GM23338 (cell line): ENCODE measurements at regions not wholly inside any gene's neighbourhood (a gene's known extent, or its start where the extent isn't known, plus 50 kb on each side); places are given as distances from the start of the nearest gene placed in this dataset.

Experiments used
- ATAC-seq: fragments of 200-7000 bp; cut with Tn5 transposase; 3 replicates; pipeline ENCODE4 v1.9.1; 2020
- DNase-seq: peaks from one replicate; pipeline ENCODE4 v3.0.0-alpha.2; 2015; ENCODE audit warnings: low spot score
- H2AFZ ChIP-seq: fragments of 200-600 bp; sonication (generic); 2 replicates; pipeline ENCODE4 v1.8.0; 2016; ENCODE audit warnings: antibody characterized with exemption, mild to moderate bottlenecking, moderate library complexity
- H3F3A ChIP-seq: fragments of 200-600 bp; sonication (generic); replicated peaks from 2 replicates; pipeline ENCODE4 v1.8.0; 2017; ENCODE audit warnings: antibody characterized with exemption, mixed run types, low read depth
- H3K27ac ChIP-seq: fragments of 200-600 bp; sonication (generic); 2 replicates; pipeline ENCODE4 v1.6.1; 2016; ENCODE audit warnings: low read depth
- H3K27me3 ChIP-seq: fragments of 200-600 bp; sonication (generic); 2 replicates; pipeline ENCODE4 v1.8.0; 2016; ENCODE audit warnings: mild to moderate bottlenecking, mixed run types, moderate library complexity; ENCODE audit not compliant: insufficient read depth
- H3K36me3 ChIP-seq: fragments of 200-600 bp; sonication (generic); 2 replicates; pipeline ENCODE4 v1.8.0; 2016; ENCODE audit warnings: mild to moderate bottlenecking; ENCODE audit not compliant: insufficient read depth
- H3K4me1 ChIP-seq: fragments of 200-600 bp; sonication (generic); 2 replicates; pipeline ENCODE4 v1.8.0; 2016; ENCODE audit warnings: mild to moderate bottlenecking, moderate library complexity; ENCODE audit not compliant: insufficient read depth
- H3K4me2 ChIP-seq: fragments of 200-600 bp; sonication (generic); 2 replicates; pipeline ENCODE4 v1.7.1; 2017; ENCODE audit warnings: mixed run types
- H3K4me3 ChIP-seq: fragments of 200-600 bp; sonication (generic); 2 replicates; pipeline ENCODE4 v1.6.1; 2016; ENCODE audit warnings: mixed run types
- H3K79me2 ChIP-seq: fragments of 200-600 bp; sonication (generic); replicated peaks from 2 replicates; pipeline ENCODE4 v1.8.0; 2017; ENCODE audit warnings: mild to moderate bottlenecking; ENCODE audit not compliant: insufficient read depth
- H3K9me2 ChIP-seq: fragments of 200-600 bp; sonication (generic); 2 replicates; pipeline ENCODE4 v1.8.0; 2017; ENCODE audit not compliant: insufficient read depth
- H4K20me1 ChIP-seq: fragments of 200-600 bp; sonication (generic); replicated peaks from 2 replicates; pipeline ENCODE4 v1.8.0; 2017; ENCODE audit warnings: mild to moderate bottlenecking; ENCODE audit not compliant: insufficient read depth
- H3K27ac Mint-ChIP-seq: 2 replicates; pipeline ENCODE4 v1.8.0; 2020; ENCODE audit warnings: inconsistent platforms, mild to moderate bottlenecking, moderate library complexity, mixed read lengths
- H3K27me3 Mint-ChIP-seq: 3 replicates; pipeline ENCODE4 v1.8.0; 2022; ENCODE audit warnings: low read depth, mild to moderate bottlenecking, moderate library complexity, mixed read lengths, inconsistent platforms; ENCODE audit not compliant: insufficient read depth, poor library complexity
- H3K36me3 Mint-ChIP-seq: 3 replicates; pipeline ENCODE4 v1.8.0; 2021; ENCODE audit warnings: low read depth, mild to moderate bottlenecking, inconsistent platforms, moderate library complexity, mixed read lengths
- H3K4me1 Mint-ChIP-seq: 3 replicates; pipeline ENCODE4 v1.8.0; 2020; ENCODE audit warnings: mild to moderate bottlenecking, inconsistent platforms, mixed read lengths
- H3K4me3 Mint-ChIP-seq: 3 replicates; pipeline ENCODE4 v1.8.0; 2021; ENCODE audit warnings: moderate library complexity, mild to moderate bottlenecking, inconsistent platforms, mixed read lengths
- H3K9me3 Mint-ChIP-seq: 3 replicates; pipeline ENCODE4 v1.8.0; 2020; ENCODE audit warnings: moderate library complexity, mild to moderate bottlenecking, inconsistent platforms, mixed read lengths
- CREB1 ChIP-seq: fragments of 250-450 bp; sonication (Bioruptor Pico); IDR thresholded peaks from 2 replicates; pipeline ENCODE4 v1.5.0; 2020; ENCODE audit warnings: low read depth, mild to moderate bottlenecking, moderate library complexity
- EZH2 ChIP-seq: fragments of 200-600 bp; sonication (generic); IDR thresholded peaks from one replicate; pipeline ENCODE4 v1.8.0; 2017; ENCODE audit warnings: antibody characterized with exemption, mild to moderate bottlenecking, low read depth; ENCODE audit not compliant: unreplicated experiment
- EZH2phosphoT487 ChIP-seq: fragments of 200-600 bp; sonication (generic); IDR thresholded peaks from one replicate; pipeline ENCODE4 v1.8.1; 2018; ENCODE audit warnings: antibody characterized with exemption; ENCODE audit not compliant: unreplicated experiment
- JUNB ChIP-seq: IDR thresholded peaks from one replicate; pipeline ENCODE4 v1.6.1; 2016; ENCODE audit warnings: antibody characterized with exemption; ENCODE audit not compliant: unreplicated experiment
- NANOG ChIP-seq: IDR thresholded peaks from 2 replicates; pipeline ENCODE4 v1.6.1; 2016; ENCODE audit warnings: antibody characterized with exemption, borderline replicate concordance
- POLR2AphosphoS5 ChIP-seq: IDR thresholded peaks from 2 replicates; pipeline ENCODE4 v1.6.1; 2016; ENCODE audit warnings: antibody characterized with exemption, low read depth
- STAT1 ChIP-seq: IDR thresholded peaks from one replicate; pipeline ENCODE4 v1.6.1; 2016; ENCODE audit warnings: antibody characterized with exemption; ENCODE audit not compliant: unreplicated experiment
- ZNF114 ChIP-seq: fragments of 250-450 bp; sonication (Bioruptor Pico); IDR thresholded peaks from 2 replicates; pipeline ENCODE4 v1.5.0; 2020; ENCODE audit warnings: mild to moderate bottlenecking, moderate library complexity
- ZNF331 ChIP-seq: fragments of 250-450 bp; sonication (Bioruptor Pico); IDR thresholded peaks from 2 replicates; pipeline ENCODE4 v1.5.0; 2020; ENCODE audit warnings: low read depth, mild to moderate bottlenecking, moderate library complexity
- TF ChIP-seq, protein P1 (sequence below), 2 experiments: fragments of 200-600 bp in 1 of 2; sonication (generic) in 1 of 2; conservative IDR thresholded peaks; 2 replicates each; pipeline versions ENCODE4 v1.5.1 to v1.6.1; 2016 to 2017; ENCODE audit warnings: antibody characterized with exemption in 2 of 2, low read depth in 2 of 2, mild to moderate bottlenecking in 2 of 2, moderate library complexity in 1 of 2
- TF ChIP-seq, protein P2 (sequence below): fragments of 250-450 bp; sonication (Bioruptor Pico); IDR thresholded peaks from 2 replicates; pipeline ENCODE4 v1.5.0; 2020; ENCODE audit warnings: mild to moderate bottlenecking, moderate library complexity
- TF ChIP-seq, protein P3 (sequence below): IDR thresholded peaks from one replicate; pipeline ENCODE4 v1.6.1; 2018; ENCODE audit warnings: antibody characterized with exemption; ENCODE audit not compliant: unreplicated experiment
- TF ChIP-seq, protein P4 (sequence below): IDR thresholded peaks from 2 replicates; pipeline ENCODE4 v1.6.1; 2016; ENCODE audit warnings: antibody characterized with exemption

DNA sequence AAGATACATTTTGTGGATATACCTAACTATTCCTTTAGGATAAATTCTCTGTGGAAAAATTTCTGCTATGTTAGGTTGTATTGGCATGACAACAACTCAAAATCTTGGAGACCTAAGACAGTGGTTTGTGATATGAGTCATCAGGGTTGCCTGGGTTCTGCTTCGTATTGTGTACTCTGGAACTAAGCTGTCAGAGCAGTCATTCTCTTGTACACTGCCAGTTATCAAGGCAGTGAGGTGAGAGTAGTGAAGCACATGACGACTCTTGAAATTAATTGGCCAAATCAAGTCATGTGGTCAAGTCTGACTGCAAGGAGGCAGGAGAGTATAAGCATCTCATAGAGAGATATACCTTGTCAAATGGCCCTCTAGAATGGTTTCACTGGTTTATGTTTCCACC is 104.4 kb downstream of the FANCF start:
- no peaks in the 10 kb centered on the region for H3K4me1 ChIP-seq
- H3K4me3 ChIP-seq: no peak overlapping the region
- Mint-ChIP-seq H3K27ac (no peak overlapping the region), H3K4me1 (no peaks in the 10 kb centered on the region), H3K4me3 (no peak overlapping the region), H3K9me3 (peaks cover 2% of the 10 kb centered on the region; the same call in 1 of the 3 replicates), H3K27me3 (no peaks in the 10 kb centered on the region), H3K36me3 (no peaks in the 10 kb centered on the region)
- H3K27me3 ChIP-seq: no peaks in the 10 kb centered on the region
- H3K9me2 ChIP-seq: no peaks in the 10 kb centered on the region
- DNase-seq (no peak), ATAC-seq (no peak)
- no peak overlapping the region for H3K4me2 ChIP-seq
- no peaks in the 10 kb centered on the region for H4K20me1 ChIP-seq
- H3K36me3 ChIP-seq: no peaks in the 10 kb centered on the region
- no peaks in the 10 kb centered on the region for H3K79me2 ChIP-seq
- no peaks in the 10 kb centered on the region for H3F3A ChIP-seq
- no peak for TF ChIP-seq STAT1
- TF ChIP-seq EZH2: no peak
- TF ChIP-seq, protein P1, sequence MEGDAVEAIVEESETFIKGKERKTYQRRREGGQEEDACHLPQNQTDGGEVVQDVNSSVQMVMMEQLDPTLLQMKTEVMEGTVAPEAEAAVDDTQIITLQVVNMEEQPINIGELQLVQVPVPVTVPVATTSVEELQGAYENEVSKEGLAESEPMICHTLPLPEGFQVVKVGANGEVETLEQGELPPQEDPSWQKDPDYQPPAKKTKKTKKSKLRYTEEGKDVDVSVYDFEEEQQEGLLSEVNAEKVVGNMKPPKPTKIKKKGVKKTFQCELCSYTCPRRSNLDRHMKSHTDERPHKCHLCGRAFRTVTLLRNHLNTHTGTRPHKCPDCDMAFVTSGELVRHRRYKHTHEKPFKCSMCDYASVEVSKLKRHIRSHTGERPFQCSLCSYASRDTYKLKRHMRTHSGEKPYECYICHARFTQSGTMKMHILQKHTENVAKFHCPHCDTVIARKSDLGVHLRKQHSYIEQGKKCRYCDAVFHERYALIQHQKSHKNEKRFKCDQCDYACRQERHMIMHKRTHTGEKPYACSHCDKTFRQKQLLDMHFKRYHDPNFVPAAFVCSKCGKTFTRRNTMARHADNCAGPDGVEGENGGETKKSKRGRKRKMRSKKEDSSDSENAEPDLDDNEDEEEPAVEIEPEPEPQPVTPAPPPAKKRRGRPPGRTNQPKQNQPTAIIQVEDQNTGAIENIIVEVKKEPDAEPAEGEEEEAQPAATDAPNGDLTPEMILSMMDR (conservative IDR thresholded peaks at IDR 0.05; ENCODE audit: low read depth in 2 of 2): no peak
- TF ChIP-seq NANOG: no peak
- no peak for TF ChIP-seq POLR2AphosphoS5
- no peak for TF ChIP-seq ZNF331
- TF ChIP-seq, protein P2, sequence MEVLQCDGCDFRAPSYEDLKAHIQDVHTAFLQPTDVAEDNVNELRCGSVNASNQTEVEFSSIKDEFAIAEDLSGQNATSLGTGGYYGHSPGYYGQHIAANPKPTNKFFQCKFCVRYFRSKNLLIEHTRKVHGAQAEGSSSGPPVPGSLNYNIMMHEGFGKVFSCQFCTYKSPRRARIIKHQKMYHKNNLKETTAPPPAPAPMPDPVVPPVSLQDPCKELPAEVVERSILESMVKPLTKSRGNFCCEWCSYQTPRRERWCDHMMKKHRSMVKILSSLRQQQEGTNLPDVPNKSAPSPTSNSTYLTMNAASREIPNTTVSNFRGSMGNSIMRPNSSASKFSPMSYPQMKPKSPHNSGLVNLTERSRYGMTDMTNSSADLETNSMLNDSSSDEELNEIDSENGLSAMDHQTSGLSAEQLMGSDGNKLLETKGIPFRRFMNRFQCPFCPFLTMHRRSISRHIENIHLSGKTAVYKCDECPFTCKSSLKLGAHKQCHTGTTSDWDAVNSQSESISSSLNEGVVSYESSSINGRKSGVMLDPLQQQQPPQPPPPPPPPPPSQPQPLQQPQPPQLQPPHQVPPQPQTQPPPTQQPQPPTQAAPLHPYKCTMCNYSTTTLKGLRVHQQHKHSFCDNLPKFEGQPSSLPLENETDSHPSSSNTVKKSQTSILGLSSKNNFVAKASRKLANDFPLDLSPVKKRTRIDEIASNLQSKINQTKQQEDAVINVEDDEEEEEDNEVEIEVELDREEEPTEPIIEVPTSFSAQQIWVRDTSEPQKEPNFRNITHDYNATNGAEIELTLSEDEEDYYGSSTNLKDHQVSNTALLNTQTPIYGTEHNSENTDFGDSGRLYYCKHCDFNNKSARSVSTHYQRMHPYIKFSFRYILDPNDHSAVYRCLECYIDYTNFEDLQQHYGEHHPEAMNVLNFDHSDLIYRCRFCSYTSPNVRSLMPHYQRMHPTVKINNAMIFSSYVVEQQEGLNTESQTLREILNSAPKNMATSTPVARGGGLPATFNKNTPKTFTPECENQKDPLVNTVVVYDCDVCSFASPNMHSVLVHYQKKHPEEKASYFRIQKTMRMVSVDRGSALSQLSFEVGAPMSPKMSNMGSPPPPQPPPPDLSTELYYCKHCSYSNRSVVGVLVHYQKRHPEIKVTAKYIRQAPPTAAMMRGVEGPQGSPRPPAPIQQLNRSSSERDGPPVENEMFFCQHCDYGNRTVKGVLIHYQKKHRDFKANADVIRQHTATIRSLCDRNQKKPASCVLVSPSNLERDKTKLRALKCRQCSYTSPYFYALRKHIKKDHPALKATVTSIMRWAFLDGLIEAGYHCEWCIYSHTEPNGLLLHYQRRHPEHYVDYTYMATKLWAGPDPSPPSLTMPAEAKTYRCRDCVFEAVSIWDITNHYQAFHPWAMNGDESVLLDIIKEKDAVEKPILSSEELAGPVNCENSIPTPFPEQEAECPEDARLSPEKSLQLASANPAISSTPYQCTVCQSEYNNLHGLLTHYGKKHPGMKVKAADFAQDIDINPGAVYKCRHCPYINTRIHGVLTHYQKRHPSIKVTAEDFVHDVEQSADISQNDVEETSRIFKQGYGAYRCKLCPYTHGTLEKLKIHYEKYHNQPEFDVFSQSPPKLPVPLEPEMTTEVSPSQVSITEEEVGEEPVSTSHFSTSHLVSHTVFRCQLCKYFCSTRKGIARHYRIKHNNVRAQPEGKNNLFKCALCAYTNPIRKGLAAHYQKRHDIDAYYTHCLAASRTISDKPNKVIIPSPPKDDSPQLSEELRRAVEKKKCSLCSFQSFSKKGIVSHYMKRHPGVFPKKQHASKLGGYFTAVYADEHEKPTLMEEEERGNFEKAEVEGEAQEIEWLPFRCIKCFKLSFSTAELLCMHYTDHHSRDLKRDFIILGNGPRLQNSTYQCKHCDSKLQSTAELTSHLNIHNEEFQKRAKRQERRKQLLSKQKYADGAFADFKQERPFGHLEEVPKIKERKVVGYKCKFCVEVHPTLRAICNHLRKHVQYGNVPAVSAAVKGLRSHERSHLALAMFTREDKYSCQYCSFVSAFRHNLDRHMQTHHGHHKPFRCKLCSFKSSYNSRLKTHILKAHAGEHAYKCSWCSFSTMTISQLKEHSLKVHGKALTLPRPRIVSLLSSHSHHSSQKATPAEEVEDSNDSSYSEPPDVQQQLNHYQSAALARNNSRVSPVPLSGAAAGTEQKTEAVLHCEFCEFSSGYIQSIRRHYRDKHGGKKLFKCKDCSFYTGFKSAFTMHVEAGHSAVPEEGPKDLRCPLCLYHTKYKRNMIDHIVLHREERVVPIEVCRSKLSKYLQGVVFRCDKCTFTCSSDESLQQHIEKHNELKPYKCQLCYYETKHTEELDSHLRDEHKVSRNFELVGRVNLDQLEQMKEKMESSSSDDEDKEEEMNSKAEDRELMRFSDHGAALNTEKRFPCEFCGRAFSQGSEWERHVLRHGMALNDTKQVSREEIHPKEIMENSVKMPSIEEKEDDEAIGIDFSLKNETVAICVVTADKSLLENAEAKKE (CRISPR knock-in tag): no peak
- TF ChIP-seq, protein P3, sequence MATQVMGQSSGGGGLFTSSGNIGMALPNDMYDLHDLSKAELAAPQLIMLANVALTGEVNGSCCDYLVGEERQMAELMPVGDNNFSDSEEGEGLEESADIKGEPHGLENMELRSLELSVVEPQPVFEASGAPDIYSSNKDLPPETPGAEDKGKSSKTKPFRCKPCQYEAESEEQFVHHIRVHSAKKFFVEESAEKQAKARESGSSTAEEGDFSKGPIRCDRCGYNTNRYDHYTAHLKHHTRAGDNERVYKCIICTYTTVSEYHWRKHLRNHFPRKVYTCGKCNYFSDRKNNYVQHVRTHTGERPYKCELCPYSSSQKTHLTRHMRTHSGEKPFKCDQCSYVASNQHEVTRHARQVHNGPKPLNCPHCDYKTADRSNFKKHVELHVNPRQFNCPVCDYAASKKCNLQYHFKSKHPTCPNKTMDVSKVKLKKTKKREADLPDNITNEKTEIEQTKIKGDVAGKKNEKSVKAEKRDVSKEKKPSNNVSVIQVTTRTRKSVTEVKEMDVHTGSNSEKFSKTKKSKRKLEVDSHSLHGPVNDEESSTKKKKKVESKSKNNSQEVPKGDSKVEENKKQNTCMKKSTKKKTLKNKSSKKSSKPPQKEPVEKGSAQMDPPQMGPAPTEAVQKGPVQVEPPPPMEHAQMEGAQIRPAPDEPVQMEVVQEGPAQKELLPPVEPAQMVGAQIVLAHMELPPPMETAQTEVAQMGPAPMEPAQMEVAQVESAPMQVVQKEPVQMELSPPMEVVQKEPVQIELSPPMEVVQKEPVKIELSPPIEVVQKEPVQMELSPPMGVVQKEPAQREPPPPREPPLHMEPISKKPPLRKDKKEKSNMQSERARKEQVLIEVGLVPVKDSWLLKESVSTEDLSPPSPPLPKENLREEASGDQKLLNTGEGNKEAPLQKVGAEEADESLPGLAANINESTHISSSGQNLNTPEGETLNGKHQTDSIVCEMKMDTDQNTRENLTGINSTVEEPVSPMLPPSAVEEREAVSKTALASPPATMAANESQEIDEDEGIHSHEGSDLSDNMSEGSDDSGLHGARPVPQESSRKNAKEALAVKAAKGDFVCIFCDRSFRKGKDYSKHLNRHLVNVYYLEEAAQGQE: no peak
- no peak for TF ChIP-seq EZH2phosphoT487
- no peak for TF ChIP-seq JUNB
- TF ChIP-seq ZNF114 (CRISPR knock-in tag): no peak
- TF ChIP-seq CREB1 (CRISPR knock-in tag): no peak
- TF ChIP-seq, protein P4, sequence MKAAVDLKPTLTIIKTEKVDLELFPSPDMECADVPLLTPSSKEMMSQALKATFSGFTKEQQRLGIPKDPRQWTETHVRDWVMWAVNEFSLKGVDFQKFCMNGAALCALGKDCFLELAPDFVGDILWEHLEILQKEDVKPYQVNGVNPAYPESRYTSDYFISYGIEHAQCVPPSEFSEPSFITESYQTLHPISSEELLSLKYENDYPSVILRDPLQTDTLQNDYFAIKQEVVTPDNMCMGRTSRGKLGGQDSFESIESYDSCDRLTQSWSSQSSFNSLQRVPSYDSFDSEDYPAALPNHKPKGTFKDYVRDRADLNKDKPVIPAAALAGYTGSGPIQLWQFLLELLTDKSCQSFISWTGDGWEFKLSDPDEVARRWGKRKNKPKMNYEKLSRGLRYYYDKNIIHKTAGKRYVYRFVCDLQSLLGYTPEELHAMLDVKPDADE: no peak
- no peak overlapping the region for H3K27ac ChIP-seq
- H2AFZ ChIP-seq: 0 out of 2 replicates have a peak overlapping the region, but pooled peaks have one; percentile 61
